ENCODE measurements at regions not wholly inside any gene's neighbourhood (a gene's known extent, or its start where the extent isn't known, plus 50 kb on each side); places are given as distances from the start of the nearest gene placed in this dataset.

- no peak for TF ChIP-seq POLR2A (IDR thresholded peaks at IDR 0.05)
- no peak for TF ChIP-seq POLR2AphosphoS5 (IDR thresholded peaks at IDR 0.05)
- TF ChIP-seq CTCF (IDR thresholded peaks at IDR 0.05), result no peak
- no peak for TF ChIP-seq EP300 (IDR thresholded peaks at IDR 0.05; ENCODE audit: low read depth)
Measured at GRCh38 chr15:67945951-67946700, 106.3 kb upstream of the RNU6-1 start.
